ENCODE measurements at regions not wholly inside any gene's neighbourhood (a gene's known extent, or its start where the extent isn't known, plus 50 kb on each side); places are given as distances from the start of the nearest gene placed in this dataset.

GRCh38 chr5:143515829-143516228 lies 112.3 kb upstream of the NR3C1 start:
- TF ChIP-seq, protein P1, sequence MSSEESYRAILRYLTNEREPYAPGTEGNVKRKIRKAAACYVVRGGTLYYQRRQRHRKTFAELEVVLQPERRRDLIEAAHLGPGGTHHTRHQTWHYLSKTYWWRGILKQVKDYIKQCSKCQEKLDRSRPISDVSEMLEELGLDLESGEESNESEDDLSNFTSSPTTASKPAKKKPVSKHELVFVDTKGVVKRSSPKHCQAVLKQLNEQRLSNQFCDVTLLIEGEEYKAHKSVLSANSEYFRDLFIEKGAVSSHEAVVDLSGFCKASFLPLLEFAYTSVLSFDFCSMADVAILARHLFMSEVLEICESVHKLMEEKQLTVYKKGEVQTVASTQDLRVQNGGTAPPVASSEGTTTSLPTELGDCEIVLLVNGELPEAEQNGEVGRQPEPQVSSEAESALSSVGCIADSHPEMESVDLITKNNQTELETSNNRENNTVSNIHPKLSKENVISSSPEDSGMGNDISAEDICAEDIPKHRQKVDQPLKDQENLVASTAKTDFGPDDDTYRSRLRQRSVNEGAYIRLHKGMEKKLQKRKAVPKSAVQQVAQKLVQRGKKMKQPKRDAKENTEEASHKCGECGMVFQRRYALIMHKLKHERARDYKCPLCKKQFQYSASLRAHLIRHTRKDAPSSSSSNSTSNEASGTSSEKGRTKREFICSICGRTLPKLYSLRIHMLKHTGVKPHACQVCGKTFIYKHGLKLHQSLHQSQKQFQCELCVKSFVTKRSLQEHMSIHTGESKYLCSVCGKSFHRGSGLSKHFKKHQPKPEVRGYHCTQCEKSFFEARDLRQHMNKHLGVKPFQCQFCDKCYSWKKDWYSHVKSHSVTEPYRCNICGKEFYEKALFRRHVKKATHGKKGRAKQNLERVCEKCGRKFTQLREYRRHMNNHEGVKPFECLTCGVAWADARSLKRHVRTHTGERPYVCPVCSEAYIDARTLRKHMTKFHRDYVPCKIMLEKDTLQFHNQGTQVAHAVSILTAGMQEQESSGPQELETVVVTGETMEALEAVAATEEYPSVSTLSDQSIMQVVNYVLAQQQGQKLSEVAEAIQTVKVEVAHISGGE (CRISPR knock-in tag; IDR thresholded peaks at IDR 0.05) = no peak
- TF ChIP-seq NR4A1 (CRISPR knock-in tag; IDR thresholded peaks at IDR 0.05) = no peak
- no peak for TF ChIP-seq NR4A1 (tag; IDR thresholded peaks at IDR 0.05)
- TF ChIP-seq PTTG1 (tag; IDR thresholded peaks at IDR 0.05; ENCODE audit: low read depth) = no peak
- TF ChIP-seq CTCF (IDR thresholded peaks at IDR 0.05 in 2 of 3, conservative IDR thresholded peaks at IDR 0.05 in 1 of 3; ENCODE audit: insufficient read depth in 2 of 3, low read depth in 1 of 3, low read length in 3 of 3) = no peak
- no peak for TF ChIP-seq TFAM (CRISPR knock-in tag; conservative IDR thresholded peaks at IDR 0.05)
- TF ChIP-seq, protein P2, sequence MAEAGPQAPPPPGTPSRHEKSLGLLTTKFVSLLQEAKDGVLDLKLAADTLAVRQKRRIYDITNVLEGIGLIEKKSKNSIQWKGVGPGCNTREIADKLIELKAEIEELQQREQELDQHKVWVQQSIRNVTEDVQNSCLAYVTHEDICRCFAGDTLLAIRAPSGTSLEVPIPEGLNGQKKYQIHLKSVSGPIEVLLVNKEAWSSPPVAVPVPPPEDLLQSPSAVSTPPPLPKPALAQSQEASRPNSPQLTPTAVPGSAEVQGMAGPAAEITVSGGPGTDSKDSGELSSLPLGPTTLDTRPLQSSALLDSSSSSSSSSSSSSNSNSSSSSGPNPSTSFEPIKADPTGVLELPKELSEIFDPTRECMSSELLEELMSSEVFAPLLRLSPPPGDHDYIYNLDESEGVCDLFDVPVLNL (CRISPR knock-in tag; IDR thresholded peaks at IDR 0.05; ENCODE audit: low read depth) = no peak

Data from K562 (cell line).